Left lung (tissue), 4 donors: ENCODE measurements at regions not wholly inside any gene's neighbourhood (a gene's known extent, or its start where the extent isn't known, plus 50 kb on each side); places are given as distances from the start of the nearest gene placed in this dataset.
A peak's percentile ranks its signal among the peaks of the same experiment; 100 is the strongest.

ENCODE experiments used
- ATAC-seq: fragments of 200-7000 bp; cut with Tn5 transposase; one replicate; pipeline ENCODE4 v1.9.1; 2020; ENCODE audit warnings: moderate library complexity
- DNase-seq, 4 donors: peaks; one replicate each; pipeline ENCODE4 v3.0.0-alpha.2; 2013 to 2020
- H3K27ac ChIP-seq, 2 donors: fragments of 200-600 bp; sonication (generic) in 1 of 2; one replicate each; pipeline versions ENCODE4 v1.5.0 to v1.8.0; 2020 to 2021
- H3K27me3 ChIP-seq, 2 donors: fragments of 200-600 bp; sonication (generic) in 1 of 2; one replicate each; pipeline versions ENCODE4 v1.5.0 to v1.8.0; 2020 to 2021
- H3K36me3 ChIP-seq, 2 donors: fragments of 200-600 bp; sonication (generic) in 1 of 2; one replicate each; pipeline versions ENCODE4 v1.5.0 to v1.8.0; 2020 to 2021
- H3K4me1 ChIP-seq, 2 donors: fragments of 200-600 bp; one replicate each; pipeline ENCODE4 v1.8.0; 2021
- H3K4me3 ChIP-seq, 2 donors: fragments of 200-600 bp; sonication (generic) in 1 of 2; one replicate each; pipeline versions ENCODE4 v1.5.0 to v1.8.0; 2020 to 2021; ENCODE audit warnings: mild to moderate bottlenecking in 1 of 2
- H3K9me3 ChIP-seq, 2 donors: fragments of 200-600 bp; sonication (generic) in 1 of 2; one replicate each; pipeline versions ENCODE4 v1.5.0 to v1.8.0; 2020 to 2021
- intact Hi-C, 2 donors: fragments of 100-400 bp; cut with DNase I; formaldehyde crosslinking; loops; one replicate each; pipeline versions ENCODE4 v1.11.2 to v1.14.2; 2022
- TF ChIP-seq, protein P1 (sequence below), 2 donors: fragments of 200-600 bp; sonication (generic) in 1 of 2; IDR thresholded peaks; one replicate each; pipeline versions ENCODE4 v1.5.0 to v1.8.0; 2021; ENCODE audit warnings: antibody characterized with exemption in 2 of 2
- donor health status: DM: no; HTN: yes; CAD: no.
- donor health status: DM: no; HTN: no; CAD: no.

- Histone ChIP-seq H3K4me3 (no peak overlapping the region), H3K4me1 (no peaks in the 10 kb centered on the region), H3K27ac (no peak overlapping the region), H3K36me3 (no peaks in the 10 kb centered on the region), H3K9me3 (no peaks in the 10 kb centered on the region), H3K27me3 (no peaks in the 10 kb centered on the region)
- intact Hi-C loops: no loop called here
- no peak for DNase-seq
- no peak for ATAC-seq
- TF ChIP-seq, protein P1, sequence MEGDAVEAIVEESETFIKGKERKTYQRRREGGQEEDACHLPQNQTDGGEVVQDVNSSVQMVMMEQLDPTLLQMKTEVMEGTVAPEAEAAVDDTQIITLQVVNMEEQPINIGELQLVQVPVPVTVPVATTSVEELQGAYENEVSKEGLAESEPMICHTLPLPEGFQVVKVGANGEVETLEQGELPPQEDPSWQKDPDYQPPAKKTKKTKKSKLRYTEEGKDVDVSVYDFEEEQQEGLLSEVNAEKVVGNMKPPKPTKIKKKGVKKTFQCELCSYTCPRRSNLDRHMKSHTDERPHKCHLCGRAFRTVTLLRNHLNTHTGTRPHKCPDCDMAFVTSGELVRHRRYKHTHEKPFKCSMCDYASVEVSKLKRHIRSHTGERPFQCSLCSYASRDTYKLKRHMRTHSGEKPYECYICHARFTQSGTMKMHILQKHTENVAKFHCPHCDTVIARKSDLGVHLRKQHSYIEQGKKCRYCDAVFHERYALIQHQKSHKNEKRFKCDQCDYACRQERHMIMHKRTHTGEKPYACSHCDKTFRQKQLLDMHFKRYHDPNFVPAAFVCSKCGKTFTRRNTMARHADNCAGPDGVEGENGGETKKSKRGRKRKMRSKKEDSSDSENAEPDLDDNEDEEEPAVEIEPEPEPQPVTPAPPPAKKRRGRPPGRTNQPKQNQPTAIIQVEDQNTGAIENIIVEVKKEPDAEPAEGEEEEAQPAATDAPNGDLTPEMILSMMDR (IDR thresholded peaks at IDR 0.05): no peak
Measured at GRCh38 chr9:104260004-104260403, 165.9 kb downstream of the SMC2 start.

DNA sequence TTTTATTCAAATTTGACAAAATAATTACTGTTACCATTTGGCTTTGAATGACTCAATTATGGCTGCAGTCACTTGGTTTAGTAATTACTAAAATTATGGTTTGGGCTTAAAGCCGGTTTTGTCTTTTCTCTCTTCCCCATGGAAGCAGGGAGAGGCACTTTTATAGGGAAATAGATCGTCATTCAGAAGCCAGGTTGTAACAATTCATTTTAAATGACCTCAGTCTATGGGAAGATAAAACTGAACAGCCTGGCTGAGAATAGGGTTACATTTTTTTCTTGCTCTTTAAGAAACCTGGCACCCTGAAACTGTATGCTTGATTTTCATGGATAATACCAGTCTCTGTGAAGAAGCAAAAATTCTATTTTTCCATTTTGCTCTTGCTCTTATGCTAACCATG is 169.8 kb downstream of the SMC2 start:
- TF ChIP-seq, protein P1 (IDR thresholded peaks at IDR 0.05): no peak
- Histone ChIP-seq H3K4me1 (no peaks in the 10 kb centered on the region), H3K27ac (no peak overlapping the region), H3K9me3 (peaks cover 0 to 3% of the 10 kb centered on the region in 2 donors), H3K27me3 (no peaks in the 10 kb centered on the region), H3K4me3 (no peak overlapping the region), H3K36me3 (no peaks in the 10 kb centered on the region)
- DNase-seq: no peak
- intact Hi-C loops: no loop called here
- ATAC-seq: no peak

- DNase-seq (no peak), ATAC-seq (no peak)
- TF ChIP-seq, protein P1 (IDR thresholded peaks at IDR 0.05): no peak
- Histone ChIP-seq H3K27ac (no peak overlapping the region), H3K4me1 (no peaks in the 10 kb centered on the region), H3K36me3 (no peaks in the 10 kb centered on the region), H3K4me3 (no peak overlapping the region), H3K9me3 (peaks cover 0 to 6% of the 10 kb centered on the region in 2 donors), H3K27me3 (no peaks in the 10 kb centered on the region)
- intact Hi-C loops: no loop called here
Measured at GRCh38 chr9:104264431-104264830, 170.3 kb downstream of the SMC2 start.

- no peak for ATAC-seq
- intact Hi-C loops: no loop called here
- peaks cover 0 to 7% of the 10 kb centered on the region in 2 donors for H3K9me3 ChIP-seq
- H3K27me3 ChIP-seq: no peaks in the 10 kb centered on the region
- no peak overlapping the region for H3K27ac ChIP-seq
- no peak overlapping the region for H3K4me3 ChIP-seq
- no peaks in the 10 kb centered on the region for H3K4me1 ChIP-seq
- TF ChIP-seq, protein P1 (IDR thresholded peaks at IDR 0.05): no peak
- DNase-seq: no peak
- H3K36me3 ChIP-seq: no peaks in the 10 kb centered on the region
Measured at GRCh38 chr9:104269374-104269773, 175.3 kb downstream of the SMC2 start.

DNA sequence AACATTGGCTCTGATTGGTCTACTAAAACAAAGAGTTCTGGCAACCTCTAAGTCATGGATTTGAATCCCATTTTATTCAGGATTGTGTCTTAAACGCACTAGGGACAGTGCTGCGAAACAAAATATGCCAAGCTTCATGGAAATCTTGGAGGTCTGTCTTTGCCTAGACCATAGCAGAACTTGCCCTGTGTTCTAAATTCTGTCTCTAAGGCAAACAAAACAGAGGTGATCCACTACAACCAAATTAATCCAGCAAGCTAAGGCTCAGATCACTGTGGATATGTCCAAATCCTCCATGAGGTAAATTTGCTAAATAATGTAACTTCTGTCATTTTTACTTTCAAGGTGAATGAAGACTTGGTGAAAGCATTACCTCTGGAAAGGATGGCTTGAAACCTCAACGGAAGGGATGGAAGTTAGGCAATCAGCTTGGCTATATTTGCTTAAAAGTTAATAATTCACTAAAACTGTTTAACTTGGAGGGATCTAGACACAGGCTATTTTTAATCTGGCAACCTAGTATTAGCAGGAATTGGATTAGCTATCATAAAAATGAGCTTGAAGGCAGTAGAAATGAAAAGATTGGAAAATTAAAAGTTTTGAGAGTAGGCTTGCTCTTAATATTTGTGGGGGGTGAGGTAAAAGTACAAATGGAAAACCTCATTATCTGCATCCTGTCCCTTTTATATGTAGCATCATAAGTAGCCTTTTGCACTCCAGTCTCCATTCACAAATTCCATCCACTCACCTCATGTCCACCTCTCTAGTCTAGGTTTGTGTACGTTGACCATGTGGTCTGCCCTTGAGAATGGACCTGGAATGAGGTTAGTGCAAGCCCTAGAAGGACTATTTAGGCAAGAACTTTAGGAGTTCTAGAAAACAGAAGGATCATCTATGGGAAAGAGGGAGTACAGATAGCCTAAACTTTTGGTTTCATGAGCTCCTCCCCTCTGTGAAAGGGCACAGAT is 176.2 kb downstream of the SMC2 start:
- Histone ChIP-seq H3K27me3 (no peaks in the 10 kb centered on the region), H3K4me3 (no peak overlapping the region), H3K4me1 (no peaks in the 10 kb centered on the region), H3K36me3 (no peaks in the 10 kb centered on the region), H3K9me3 (peaks cover 0 to 6% of the 10 kb centered on the region in 2 donors), H3K27ac (no peak overlapping the region)
- peak in 1 of 4 donors; percentile 4 for DNase-seq
- ATAC-seq: peak; percentile 88
- intact Hi-C loops: no loop called here
- TF ChIP-seq, protein P1 (IDR thresholded peaks at IDR 0.05): no peak
